HG03439 (cell line): ENCODE measurements at regions not wholly inside any gene's neighbourhood (a gene's known extent, or its start where the extent isn't known, plus 50 kb on each side); places are given as distances from the start of the nearest gene placed in this dataset.
"Not testable (repeated sequence)": the region's sequence is repeated elsewhere in the genome, so short reads cannot be mapped to it uniquely, and the experiment has no call there.

ENCODE experiments used
- ATAC-seq: cut with Tn5 transposase; IDR thresholded peaks from one replicate; pipeline ENCODE4 v1.9.1; 2021; ENCODE audit warnings: mild to moderate bottlenecking, moderate library complexity; ENCODE audit not compliant: unreplicated experiment

DNA sequence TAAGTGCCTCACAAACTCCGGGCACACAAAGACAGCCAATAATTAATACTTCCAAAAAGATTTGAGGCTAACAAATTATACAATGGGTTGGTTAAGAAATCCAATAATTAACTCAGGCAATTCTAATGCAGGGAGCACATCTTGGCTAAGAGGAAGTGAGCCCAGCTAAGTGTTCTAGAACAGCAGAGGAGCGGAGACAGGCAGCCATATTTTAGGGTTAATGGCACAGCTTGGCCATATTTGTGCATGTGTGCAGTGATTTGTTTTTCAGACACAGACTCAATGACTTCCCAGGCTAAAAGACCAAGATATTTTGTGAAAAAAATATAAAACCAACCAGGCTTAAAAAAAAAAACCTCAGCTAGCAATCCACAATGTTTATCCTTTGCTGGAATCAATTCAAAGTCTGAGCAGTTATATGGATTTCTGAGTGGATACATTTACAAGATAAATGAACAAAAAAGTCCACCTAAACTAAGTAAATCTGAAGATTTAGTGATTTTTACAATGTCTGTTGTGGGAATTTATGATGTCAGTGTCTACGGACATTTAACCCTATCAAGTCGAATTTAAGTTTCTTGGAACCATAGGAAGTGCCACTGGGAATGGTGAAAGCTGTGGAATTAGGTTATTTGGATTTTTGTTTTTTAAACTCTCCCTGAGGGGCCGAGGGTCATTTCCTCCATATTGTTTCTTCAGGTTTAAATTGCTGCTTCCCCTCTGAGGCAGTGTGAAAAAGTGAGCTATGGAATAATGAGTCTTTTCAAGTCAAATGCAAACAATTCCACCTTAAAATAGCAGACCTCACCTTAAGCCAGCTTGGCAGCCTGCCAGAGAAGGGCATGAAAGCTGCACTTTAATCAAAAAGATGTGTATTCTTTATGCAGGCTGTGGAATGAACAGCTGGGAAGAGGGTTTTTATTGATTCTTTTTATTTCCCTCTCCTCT is 413.7 kb upstream of the TBL1XR1 start:
- ATAC-seq: no peak

DNA sequence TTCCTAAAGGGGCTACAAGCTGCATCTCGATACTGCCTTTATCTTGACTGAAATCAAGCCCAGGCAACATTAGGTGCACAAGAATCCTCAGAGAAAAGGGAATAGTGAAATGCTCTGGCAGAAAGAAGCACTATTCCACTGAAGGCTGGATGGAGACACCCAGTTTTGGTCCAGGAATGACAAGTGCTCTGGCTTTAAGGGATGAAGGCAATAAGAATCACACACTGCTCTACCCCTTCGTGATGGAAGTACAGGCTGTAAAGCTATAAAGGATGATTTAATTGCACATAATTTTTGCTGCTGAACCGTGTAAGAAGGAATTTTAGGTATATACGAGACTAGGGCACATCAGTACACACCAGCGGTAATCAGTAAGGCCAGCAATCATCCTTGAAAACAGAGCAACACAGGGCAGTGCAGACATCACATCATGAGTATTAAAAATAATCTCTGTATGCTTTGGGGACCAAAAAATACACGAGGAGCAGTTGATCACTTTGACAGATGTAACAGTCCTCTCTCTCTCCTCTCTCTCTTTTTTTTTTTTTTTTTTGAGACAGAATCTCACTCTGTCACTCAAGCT is 414.6 kb upstream of the TBL1XR1 start:
- no peak for ATAC-seq

GRCh38 chr3:177613901-177614300 is 416.6 kb upstream of the TBL1XR1 start:
- no peak for ATAC-seq

- ATAC-seq: no peak
These were observed 417.7 kb upstream of the TBL1XR1 start for GRCh38 chr3:177615015-177615414.

DNA sequence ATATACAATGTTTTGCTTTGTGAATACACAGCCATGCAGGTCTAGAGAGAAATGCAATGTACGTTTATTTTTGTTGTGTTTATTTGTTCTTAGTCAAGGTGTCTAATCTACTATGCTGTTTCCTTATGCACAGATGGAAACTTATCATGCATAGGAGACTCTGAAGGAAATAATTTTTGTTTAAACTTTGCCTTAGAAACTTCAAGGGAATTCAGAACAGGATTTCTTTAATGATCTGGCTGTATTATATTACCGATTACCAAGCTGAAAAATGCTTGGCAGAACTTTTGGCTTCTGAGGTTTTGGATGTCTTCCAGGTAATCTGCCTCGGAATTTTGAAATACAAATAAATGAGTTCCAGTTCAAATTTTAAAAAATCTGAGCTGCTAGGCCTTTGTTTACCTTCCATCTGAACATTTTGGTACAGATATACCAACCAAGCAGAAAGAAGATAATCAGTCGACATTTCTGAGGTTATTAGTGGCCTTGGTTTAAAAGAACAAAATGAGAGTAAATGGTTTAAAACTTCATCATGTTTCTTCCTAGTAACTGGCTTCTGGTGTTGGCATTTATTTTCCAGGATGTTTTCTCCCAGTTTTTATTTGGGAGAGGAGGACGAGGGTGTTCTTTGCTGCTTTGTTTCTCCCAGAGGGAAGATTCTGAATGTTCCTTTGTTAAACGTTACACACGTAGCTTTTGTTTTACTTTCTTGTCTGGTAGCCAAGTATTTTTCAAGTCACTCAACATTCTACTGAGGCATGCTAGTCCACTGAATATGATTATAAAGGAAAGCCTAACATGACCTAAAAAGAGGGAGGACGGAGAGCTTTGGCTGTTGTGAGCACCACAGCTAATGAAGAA is 421.8 kb upstream of the TBL1XR1 start:
- no peak for ATAC-seq

DNA sequence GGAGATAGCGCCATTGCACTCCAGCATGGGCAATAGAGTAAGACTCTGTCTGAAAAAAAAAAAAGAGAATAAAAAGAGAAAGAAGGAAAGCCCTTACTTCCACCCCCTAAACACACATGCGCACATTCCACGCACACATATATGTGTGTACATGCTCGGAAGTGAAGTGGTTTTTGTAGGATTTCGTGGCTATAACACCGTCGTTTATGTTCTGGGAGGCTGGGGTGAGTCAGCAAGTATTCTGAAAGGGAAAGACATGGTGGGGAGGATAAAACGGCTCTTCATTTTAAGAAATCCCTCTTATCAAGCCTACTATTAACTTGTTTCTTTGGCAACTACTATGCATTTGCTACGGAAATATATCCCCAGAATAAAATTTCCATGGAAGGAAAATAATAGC is 422.8 kb upstream of the TBL1XR1 start:
- no peak for ATAC-seq

DNA sequence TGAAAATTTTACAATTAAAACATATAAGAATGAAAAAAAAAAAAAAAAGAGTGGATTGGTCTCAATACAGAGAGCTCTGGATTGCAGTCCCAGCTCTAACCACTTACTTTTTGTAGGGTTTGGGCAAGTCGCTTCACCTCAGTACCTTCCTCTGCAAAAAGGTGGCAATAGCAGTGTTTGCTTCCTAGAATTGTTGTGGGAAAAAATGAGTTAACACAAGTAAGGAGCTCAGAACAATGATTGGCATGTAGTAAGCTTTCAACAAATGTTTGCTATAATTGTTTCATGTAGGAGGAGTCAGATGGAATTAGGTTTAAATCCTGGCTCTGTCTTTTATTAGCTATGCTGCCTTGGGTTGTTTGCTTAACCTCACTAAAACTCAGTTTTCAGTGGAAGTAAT is 425.2 kb upstream of the TBL1XR1 start:
- ATAC-seq: no peak

GRCh38 chr3:177622982-177623617 is 425.8 kb upstream of the TBL1XR1 start:
- no peak for ATAC-seq

GRCh38 chr3:177624528-177625495 is 427.5 kb upstream of the TBL1XR1 start:
- no peak for ATAC-seq

- ATAC-seq: no peak
These were observed 428.8 kb upstream of the TBL1XR1 start for GRCh38 chr3:177626045-177626444.

- ATAC-seq: not testable (repeated sequence)
These were observed 430.9 kb upstream of the TBL1XR1 start for GRCh38 chr3:177628095-177628719.

DNA sequence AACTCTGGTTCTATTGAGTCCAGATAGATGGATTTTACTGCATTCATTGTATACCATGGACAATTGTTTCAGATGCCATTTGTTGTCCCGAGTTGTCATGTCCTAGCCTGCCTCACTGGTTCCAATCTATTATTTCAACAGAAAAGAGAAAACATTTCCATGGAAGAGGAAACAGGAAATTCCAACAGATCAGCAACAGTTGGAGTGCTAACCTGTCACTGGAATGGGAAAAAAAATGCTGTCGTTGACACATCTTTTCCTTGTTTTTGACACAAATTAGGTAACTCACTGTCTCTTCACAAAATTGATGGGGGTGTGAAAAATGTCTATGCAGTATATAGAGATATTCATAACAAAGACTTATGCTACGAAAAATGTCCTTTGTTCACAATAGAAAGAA is 432.0 kb upstream of the TBL1XR1 start:
- no peak for ATAC-seq

DNA sequence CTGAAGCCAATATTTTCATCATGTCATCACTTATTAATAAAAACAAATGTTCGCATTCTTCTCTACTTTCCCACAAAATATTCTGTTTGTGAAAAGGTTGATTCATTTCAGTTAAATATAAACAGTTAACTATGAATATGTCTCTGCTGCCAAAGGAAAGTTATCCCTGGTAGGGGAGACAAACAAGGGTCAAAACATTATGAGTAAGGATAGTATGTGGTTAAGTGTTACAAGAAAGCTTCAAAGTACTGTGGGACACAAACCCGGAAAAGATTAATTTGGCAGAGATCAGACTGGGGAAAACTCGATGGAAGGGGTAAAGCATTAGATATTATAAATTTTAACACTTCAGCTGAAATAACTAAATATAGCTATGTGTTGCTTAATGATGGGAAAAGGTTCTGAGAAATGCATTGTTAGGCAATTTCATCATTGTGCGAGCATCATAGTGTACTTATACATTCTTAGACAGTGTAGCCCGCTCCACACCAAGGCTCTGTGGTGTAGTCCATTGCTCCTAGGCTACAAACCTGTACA is 436.5 kb upstream of the TBL1XR1 start:
- no peak for ATAC-seq

DNA sequence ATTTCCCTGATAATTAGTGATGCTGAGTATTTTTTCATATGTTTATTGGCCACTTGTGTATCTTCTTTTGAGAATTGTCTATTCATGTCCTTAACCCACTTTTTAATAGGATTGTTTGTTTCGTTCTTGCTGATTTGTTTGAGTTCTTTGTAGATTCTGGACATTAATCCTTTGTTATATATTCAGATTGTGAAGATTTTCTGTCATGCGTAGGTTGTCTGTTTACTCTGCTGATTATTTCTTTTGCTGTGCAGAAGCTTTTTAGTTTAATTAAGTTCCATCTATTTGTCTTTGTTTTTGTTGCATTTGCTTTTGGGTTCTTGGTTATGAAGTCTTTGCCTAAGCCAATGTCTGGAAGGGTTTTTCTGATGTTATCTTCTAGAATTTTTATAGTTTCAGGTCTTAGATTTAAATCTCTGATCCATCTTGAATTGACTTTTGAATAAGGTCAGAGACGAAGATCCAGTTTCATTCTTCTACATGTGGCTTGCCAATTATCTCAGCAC is 438.4 kb upstream of the TBL1XR1 start:
- not testable (repeated sequence) for ATAC-seq

DNA sequence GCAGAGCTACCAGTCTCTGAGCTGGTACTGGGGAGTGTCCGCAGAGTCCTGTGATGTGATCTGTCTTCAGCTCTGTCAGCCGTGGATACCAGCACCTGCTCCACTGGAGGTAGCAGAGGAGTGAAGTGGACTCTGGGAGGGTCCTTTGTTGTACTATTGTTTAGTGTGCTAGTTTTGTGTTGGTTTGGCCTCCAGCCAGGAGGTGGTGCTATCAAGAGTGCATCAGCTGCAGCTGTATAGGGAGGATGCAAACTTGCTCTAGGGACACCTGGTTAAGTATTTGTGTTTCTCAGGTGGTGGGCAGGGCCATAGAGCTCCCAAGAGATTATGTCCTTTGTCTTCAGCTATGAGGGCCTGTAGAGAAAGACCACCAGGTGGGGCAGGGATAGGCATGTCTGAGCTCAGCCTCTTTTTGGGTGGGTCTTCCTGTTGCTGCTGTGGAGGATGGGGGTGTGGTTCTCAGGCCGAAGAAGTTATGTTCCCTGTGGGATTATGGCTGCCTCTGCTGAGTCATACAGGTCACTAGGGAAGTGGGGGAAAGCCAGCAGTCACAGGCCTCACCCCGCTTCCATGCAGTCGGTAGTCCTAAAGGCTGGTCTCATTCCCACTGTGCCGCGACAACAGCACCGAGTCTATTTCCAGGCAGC is 443.2 kb upstream of the TBL1XR1 start:
- ATAC-seq: no peak

DNA sequence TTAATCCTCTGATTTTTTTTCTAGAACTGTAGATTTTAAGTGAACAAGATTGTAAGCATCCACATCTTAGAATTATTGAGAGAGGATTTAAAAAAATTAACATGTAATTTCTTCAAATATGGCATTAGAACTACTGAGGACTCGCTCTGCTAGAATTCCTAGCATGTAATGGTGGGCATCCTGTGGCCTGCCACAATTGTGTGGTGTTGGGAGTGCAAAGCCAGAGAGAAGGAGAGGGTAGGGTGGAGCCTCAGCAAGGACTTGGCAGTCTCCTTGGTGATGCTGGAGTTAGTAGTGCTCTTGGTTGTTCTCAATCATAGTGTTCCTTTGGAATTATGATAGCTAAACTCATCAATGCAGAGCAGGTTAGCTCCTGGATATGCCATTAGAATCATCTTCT is 443.9 kb upstream of the TBL1XR1 start:
- no peak for ATAC-seq

DNA sequence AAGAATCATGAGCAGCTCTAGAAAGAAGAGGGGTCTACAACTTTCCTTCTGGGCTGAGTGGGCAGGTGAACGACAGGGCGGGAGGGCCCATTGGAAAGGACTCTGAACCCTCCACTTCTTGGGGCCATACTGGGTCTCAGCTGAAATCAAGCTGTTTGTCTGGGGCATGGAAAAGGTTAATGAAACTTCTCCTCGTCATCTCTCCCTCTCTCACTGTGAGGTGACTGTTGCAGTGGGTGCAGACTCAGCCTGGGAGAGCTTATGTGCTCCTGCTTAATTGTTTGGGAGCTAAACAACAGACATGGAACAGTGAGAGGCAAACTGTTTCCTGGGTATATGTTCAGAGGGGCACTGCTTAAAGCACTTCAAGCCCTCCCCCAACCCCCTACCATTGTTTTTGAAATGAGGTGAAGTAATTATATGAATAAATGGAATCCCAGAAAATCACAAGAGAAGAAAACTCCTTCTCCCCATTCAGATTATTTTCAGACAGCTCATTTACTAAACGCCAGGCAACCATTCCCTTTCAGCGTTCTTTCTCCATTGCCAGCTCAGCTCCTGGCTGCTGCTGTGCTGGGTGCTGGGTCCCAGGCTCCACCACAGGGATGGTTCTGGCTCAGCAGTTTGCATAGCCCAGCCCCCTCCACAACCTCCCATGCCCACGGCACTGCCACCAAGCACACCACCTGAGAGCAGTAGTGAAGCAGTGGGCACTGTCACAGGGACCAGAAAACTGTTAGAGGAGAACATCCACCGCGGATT is 444.9 kb upstream of the TBL1XR1 start:
- no peak for ATAC-seq

DNA sequence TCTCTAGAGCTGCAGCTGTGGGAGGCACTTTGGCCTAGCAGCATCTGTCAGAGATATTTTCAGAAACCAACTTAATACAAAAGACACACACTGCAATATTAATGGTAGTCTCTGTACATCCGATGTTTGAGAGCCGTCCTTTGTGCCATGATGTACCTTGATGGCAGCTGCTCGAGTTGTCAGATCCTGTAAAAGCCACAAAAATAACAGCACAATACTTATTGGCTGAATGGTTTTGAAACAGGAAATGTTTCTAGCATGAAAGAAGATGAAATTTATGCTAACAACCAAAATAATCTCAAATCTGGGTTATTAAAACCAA is 445.5 kb upstream of the TBL1XR1 start:
- ATAC-seq: no peak
